Activated CD8-positive, alpha-beta T cell treated with anti-CD3 and anti-CD28 coated beads for 36 hours (primary cell): ENCODE measurements at regions not wholly inside any gene's neighbourhood (a gene's known extent, or its start where the extent isn't known, plus 50 kb on each side); places are given as distances from the start of the nearest gene placed in this dataset.

Source experiments
- ATAC-seq: fragments of 200-7000 bp; cut with Tn5 transposase; one replicate; pipeline ENCODE4 v1.10.0; 2021; ENCODE audit warnings: mild to moderate bottlenecking, moderate library complexity
- CTCF ChIA-PET: fragments of 350-600 bp; sonication (Branson Sonifier 250); formaldehyde crosslinking; loops from one replicate; lab custom pipeline; 2021; ENCODE audit warnings: antibody characterized with exemption; lab: Charles Lee
- POLR2A ChIA-PET: fragments of 350-600 bp; sonication (Branson Sonifier 250); formaldehyde crosslinking; loops from one replicate; lab custom pipeline; 2021; ENCODE audit warnings: antibody characterized with exemption; lab: Charles Lee
- DNase-seq: peaks from one replicate; pipeline ENCODE4 v3.0.0-alpha.2; 2020
- H3K27ac Mint-ChIP-seq: one replicate; pipeline ENCODE4 v1.8.0; 2021; ENCODE audit warnings: mild to moderate bottlenecking, mixed read lengths
- H3K27me3 Mint-ChIP-seq: one replicate; pipeline ENCODE4 v1.8.0; 2021; ENCODE audit warnings: mixed read lengths
- H3K36me3 Mint-ChIP-seq: one replicate; pipeline ENCODE4 v1.8.0; 2021; ENCODE audit warnings: low read depth, mixed read lengths
- H3K4me1 Mint-ChIP-seq: one replicate; pipeline ENCODE4 v1.8.0; 2021; ENCODE audit warnings: low read depth, mixed read lengths
- H3K4me3 Mint-ChIP-seq: one replicate; pipeline ENCODE4 v1.8.0; 2021; ENCODE audit warnings: mild to moderate bottlenecking, moderate library complexity, mixed read lengths
- H3K9me3 Mint-ChIP-seq: one replicate; pipeline ENCODE4 v1.8.0; 2021; ENCODE audit warnings: mixed read lengths
- intact Hi-C: fragments of 100-400 bp; cut with micrococcal nuclease; formaldehyde crosslinking; loops from one replicate; pipeline ENCODE4 v1.10.0; 2022
- TF ChIP-seq, protein P1 (sequence below): fragments of 200-600 bp; IDR thresholded peaks from one replicate; pipeline ENCODE4 v1.8.0; 2022; ENCODE audit warnings: antibody characterized with exemption, mild to moderate bottlenecking

GRCh38 chr4:11116940-11117339, 311.8 kb downstream of the HS3ST1 start:
- TF ChIP-seq, protein P1, sequence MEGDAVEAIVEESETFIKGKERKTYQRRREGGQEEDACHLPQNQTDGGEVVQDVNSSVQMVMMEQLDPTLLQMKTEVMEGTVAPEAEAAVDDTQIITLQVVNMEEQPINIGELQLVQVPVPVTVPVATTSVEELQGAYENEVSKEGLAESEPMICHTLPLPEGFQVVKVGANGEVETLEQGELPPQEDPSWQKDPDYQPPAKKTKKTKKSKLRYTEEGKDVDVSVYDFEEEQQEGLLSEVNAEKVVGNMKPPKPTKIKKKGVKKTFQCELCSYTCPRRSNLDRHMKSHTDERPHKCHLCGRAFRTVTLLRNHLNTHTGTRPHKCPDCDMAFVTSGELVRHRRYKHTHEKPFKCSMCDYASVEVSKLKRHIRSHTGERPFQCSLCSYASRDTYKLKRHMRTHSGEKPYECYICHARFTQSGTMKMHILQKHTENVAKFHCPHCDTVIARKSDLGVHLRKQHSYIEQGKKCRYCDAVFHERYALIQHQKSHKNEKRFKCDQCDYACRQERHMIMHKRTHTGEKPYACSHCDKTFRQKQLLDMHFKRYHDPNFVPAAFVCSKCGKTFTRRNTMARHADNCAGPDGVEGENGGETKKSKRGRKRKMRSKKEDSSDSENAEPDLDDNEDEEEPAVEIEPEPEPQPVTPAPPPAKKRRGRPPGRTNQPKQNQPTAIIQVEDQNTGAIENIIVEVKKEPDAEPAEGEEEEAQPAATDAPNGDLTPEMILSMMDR = no peak
- CTCF ChIA-PET = no interaction called here
- Mint-ChIP-seq H3K27ac (no peak overlapping the region), H3K27me3 (no peaks in the 10 kb centered on the region), H3K9me3 (no peaks in the 10 kb centered on the region), H3K4me3 (no peak overlapping the region), H3K36me3 (no peaks in the 10 kb centered on the region), H3K4me1 (no peaks in the 10 kb centered on the region)
- DNase-seq (no peak), ATAC-seq (no peak)
- intact Hi-C loops = no loop called here
- POLR2A ChIA-PET = no interaction called here

DNA sequence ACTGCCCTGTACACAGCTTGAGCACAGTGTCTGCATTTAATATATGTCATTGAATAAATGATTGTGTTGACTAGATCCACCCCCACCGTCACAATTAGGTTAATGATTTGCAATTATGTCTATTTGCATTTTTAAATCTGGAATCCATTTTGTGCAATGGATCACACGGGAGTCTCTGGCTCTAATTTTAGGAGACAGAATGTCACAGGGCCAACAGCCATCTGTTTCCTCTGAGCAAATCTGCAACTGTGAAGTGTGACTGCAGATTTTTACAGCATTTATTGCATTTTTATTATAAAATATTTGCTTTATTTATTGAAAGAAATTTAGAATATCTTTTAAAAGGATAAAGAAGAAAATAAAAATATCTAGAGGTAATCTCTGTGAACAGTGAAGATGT, 316.8 kb downstream of the HS3ST1 start:
- intact Hi-C loops = no loop called here
- no peak overlapping the region for H3K27ac Mint-ChIP-seq
- ChIA-PET POLR2A (no interaction called here), CTCF (no interaction called here)
- no peak for ATAC-seq
- no peak overlapping the region for H3K4me3 Mint-ChIP-seq
- no peaks in the 10 kb centered on the region for H3K4me1 Mint-ChIP-seq
- TF ChIP-seq, protein P1 = no peak
- H3K27me3 Mint-ChIP-seq = no peaks in the 10 kb centered on the region
- no peaks in the 10 kb centered on the region for H3K36me3 Mint-ChIP-seq
- H3K9me3 Mint-ChIP-seq = no peaks in the 10 kb centered on the region
- no peak for DNase-seq

- no peak for DNase-seq
- H3K27me3 Mint-ChIP-seq = no peaks in the 10 kb centered on the region
- CTCF ChIA-PET = no interaction called here
- no peaks in the 10 kb centered on the region for H3K36me3 Mint-ChIP-seq
- H3K27ac Mint-ChIP-seq = no peak overlapping the region
- intact Hi-C loops = no loop called here
- TF ChIP-seq, protein P1 = no peak
- POLR2A ChIA-PET = no interaction called here
- no peaks in the 10 kb centered on the region for H3K9me3 Mint-ChIP-seq
- ATAC-seq = no peak
- H3K4me1 Mint-ChIP-seq = no peaks in the 10 kb centered on the region
- H3K4me3 Mint-ChIP-seq = no peak overlapping the region
Measured at GRCh38 chr4:11111370-11111769, 317.3 kb downstream of the HS3ST1 start.

DNA sequence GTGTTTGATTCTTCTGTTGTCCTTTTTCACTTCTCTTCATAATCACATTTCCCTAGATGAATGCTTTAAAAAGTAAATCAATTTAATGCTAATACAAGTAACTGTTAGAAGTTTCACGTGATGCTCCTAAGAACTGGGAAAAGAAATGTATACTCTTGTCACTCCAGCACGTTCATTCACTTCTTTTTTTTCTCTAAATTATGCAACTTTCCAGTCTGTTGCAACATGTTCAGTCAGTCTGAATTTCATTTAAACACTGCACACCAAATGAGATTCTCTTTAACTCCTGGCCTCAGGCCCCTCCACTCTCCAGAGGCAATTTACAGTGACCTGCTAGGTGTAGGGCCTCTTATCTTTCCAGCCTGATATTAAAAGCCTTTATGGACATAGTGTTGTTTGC, 321.9 kb downstream of the HS3ST1 start:
- TF ChIP-seq, protein P1 = no peak
- intact Hi-C loops = no loop called here
- no peaks in the 10 kb centered on the region for H3K4me1 Mint-ChIP-seq
- H3K27ac Mint-ChIP-seq = no peak overlapping the region
- H3K4me3 Mint-ChIP-seq = no peak overlapping the region
- DNase-seq = no peak
- no peak for ATAC-seq
- no peaks in the 10 kb centered on the region for H3K27me3 Mint-ChIP-seq
- H3K9me3 Mint-ChIP-seq = no peaks in the 10 kb centered on the region
- H3K36me3 Mint-ChIP-seq = no peaks in the 10 kb centered on the region
- POLR2A ChIA-PET = no interaction called here
- CTCF ChIA-PET = no interaction called here

GRCh38 chr4:11106190-11106589, 322.5 kb downstream of the HS3ST1 start:
- Mint-ChIP-seq H3K4me3 (no peak overlapping the region), H3K4me1 (no peaks in the 10 kb centered on the region), H3K27me3 (no peaks in the 10 kb centered on the region), H3K27ac (no peak overlapping the region), H3K36me3 (no peaks in the 10 kb centered on the region), H3K9me3 (no peaks in the 10 kb centered on the region)
- intact Hi-C loops = no loop called here
- no peak for DNase-seq
- ChIA-PET POLR2A (no interaction called here), CTCF (no interaction called here)
- TF ChIP-seq, protein P1 = no peak
- no peak for ATAC-seq
